ENCODE measurements at regions not wholly inside any gene's neighbourhood (a gene's known extent, or its start where the extent isn't known, plus 50 kb on each side); places are given as distances from the start of the nearest gene placed in this dataset.

DNA sequence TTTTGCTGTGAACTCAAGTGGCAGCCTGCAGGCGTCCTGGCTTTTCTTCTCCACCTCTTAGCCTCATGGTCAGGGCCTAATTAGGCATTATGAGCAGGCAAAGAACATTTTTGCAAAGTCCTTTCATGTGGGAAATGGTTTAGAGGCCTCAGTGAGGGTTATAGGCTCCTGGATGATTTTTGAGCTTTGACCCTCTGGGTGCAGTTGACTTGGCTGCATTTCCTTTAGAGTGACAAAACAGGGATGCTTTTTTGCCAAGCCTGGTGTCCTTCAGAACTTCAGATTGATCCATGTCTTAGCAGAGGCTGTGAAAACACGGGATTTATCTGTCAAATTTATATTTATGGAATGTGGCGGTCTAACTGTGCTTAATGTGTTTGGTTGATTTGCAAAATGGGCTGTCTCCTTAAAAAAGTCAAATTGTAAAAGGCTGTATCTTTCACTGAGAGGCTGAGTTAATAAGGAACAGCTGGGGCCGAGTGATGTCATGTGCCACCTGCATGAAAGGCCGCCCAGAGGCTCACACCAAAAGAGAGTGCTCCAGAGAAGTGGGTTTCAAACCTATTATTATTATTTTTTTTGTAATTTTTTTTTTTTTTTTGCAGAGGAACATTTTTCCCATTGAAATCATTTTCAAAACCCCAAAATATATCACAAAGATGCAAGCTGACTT lies 192.2 kb upstream of the ARX start:
- TF ChIP-seq POLR2A (IDR thresholded peaks at IDR 0.05): no peak
- TF ChIP-seq, protein P1, sequence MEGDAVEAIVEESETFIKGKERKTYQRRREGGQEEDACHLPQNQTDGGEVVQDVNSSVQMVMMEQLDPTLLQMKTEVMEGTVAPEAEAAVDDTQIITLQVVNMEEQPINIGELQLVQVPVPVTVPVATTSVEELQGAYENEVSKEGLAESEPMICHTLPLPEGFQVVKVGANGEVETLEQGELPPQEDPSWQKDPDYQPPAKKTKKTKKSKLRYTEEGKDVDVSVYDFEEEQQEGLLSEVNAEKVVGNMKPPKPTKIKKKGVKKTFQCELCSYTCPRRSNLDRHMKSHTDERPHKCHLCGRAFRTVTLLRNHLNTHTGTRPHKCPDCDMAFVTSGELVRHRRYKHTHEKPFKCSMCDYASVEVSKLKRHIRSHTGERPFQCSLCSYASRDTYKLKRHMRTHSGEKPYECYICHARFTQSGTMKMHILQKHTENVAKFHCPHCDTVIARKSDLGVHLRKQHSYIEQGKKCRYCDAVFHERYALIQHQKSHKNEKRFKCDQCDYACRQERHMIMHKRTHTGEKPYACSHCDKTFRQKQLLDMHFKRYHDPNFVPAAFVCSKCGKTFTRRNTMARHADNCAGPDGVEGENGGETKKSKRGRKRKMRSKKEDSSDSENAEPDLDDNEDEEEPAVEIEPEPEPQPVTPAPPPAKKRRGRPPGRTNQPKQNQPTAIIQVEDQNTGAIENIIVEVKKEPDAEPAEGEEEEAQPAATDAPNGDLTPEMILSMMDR (IDR thresholded peaks at IDR 0.05): no peak
